Parathyroid adenoma (tissue), 2 donors: ENCODE measurements at regions not wholly inside any gene's neighbourhood (a gene's known extent, or its start where the extent isn't known, plus 50 kb on each side); places are given as distances from the start of the nearest gene placed in this dataset.
A peak's percentile ranks its signal among the peaks of the same experiment; 100 is the strongest.
"Not testable (repeated sequence)": the region's sequence is repeated elsewhere in the genome, so short reads cannot be mapped to it uniquely, and the experiment has no call there.

Experiments used
- H2AFZ ChIP-seq: fragments of 300-600 bp; sonication (generic); one replicate; pipeline ENCODE4 v1.7.0; 2017; ENCODE audit warnings: antibody characterized with exemption, mild to moderate bottlenecking
- H3K27ac ChIP-seq: fragments of 300-600 bp; sonication (generic); one replicate; pipeline ENCODE4 v1.7.0; 2017
- H3K27me3 ChIP-seq: fragments of 300-600 bp; sonication (generic); one replicate; pipeline ENCODE4 v1.7.0; 2017; ENCODE audit warnings: low read length; ENCODE audit not compliant: control insufficient read depth, insufficient read depth
- H3K36me3 ChIP-seq: fragments of 300-600 bp; sonication (generic); one replicate; pipeline ENCODE4 v1.7.0; 2017; ENCODE audit warnings: low read length; ENCODE audit not compliant: control insufficient read depth, insufficient read depth
- H3K4me1 ChIP-seq: fragments of 300-600 bp; sonication (generic); one replicate; pipeline ENCODE4 v1.7.0; 2017; ENCODE audit warnings: control low read depth
- H3K4me2 ChIP-seq: fragments of 300-600 bp; sonication (generic); one replicate; pipeline ENCODE4 v1.7.0; 2017; ENCODE audit warnings: low read length
- H3K4me3 ChIP-seq: fragments of 300-600 bp; sonication (generic); one replicate; pipeline ENCODE4 v1.7.0; 2017; ENCODE audit warnings: low read depth, low read length
- H3K79me2 ChIP-seq: fragments of 300-600 bp; sonication (generic); one replicate; pipeline ENCODE4 v1.7.0; 2017; ENCODE audit warnings: control low read depth
- H3K9ac ChIP-seq: fragments of 300-600 bp; sonication (generic); one replicate; pipeline ENCODE4 v1.7.0; 2017; ENCODE audit warnings: mild to moderate bottlenecking
- H3K9me3 ChIP-seq: fragments of 300-600 bp; sonication (generic); one replicate; pipeline ENCODE4 v1.7.0; 2017; ENCODE audit warnings: low read length; ENCODE audit not compliant: control insufficient read depth
- TF ChIP-seq, protein P1 (sequence below): fragments of 300-600 bp; sonication (generic); IDR thresholded peaks from one replicate; pipeline ENCODE4 v1.7.0; 2017; ENCODE audit warnings: antibody characterized with exemption, mild to moderate bottlenecking
- donor health status: primary hyperparathyroidism.

DNA sequence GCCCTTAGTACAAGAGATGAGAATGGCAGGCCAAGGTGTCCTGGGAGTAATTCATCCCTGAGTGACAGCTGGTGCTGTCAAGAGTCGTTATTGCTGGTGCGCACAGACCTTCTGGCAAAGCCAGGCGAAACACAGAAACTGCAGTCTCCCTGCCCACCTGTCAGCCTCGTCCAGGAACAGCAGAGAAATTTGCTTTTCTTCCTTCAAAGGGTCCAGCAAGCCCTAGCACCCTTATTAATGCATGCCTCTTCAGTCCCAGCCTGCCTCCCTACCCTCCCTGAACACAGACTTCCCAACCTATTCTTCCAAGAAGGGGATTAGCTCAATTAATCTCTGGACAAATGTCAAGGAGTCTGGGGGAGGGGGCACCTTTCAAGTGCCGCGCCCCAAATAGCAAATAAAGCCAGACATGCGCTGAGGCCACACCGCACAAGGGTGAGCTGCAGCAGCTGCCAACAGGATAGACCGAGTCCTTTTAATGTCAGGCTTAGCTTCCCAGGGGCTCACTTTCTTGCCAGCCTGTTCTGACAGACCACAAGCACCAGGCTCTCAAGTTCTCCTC lies 250.7 kb upstream of the RASGEF1B start:
- Histone ChIP-seq H2AFZ (no peak overlapping the region), H3K79me2 (no peaks in the 10 kb centered on the region), H3K9ac (no peak overlapping the region), H3K4me1 (no peaks in the 10 kb centered on the region), H3K27ac (no peak overlapping the region), H3K36me3 (no peaks in the 10 kb centered on the region), H3K27me3 (no peaks in the 10 kb centered on the region), H3K9me3 (no peaks in the 10 kb centered on the region), H3K4me2 (no peak overlapping the region), H3K4me3 (no peak overlapping the region)
- TF ChIP-seq, protein P1, sequence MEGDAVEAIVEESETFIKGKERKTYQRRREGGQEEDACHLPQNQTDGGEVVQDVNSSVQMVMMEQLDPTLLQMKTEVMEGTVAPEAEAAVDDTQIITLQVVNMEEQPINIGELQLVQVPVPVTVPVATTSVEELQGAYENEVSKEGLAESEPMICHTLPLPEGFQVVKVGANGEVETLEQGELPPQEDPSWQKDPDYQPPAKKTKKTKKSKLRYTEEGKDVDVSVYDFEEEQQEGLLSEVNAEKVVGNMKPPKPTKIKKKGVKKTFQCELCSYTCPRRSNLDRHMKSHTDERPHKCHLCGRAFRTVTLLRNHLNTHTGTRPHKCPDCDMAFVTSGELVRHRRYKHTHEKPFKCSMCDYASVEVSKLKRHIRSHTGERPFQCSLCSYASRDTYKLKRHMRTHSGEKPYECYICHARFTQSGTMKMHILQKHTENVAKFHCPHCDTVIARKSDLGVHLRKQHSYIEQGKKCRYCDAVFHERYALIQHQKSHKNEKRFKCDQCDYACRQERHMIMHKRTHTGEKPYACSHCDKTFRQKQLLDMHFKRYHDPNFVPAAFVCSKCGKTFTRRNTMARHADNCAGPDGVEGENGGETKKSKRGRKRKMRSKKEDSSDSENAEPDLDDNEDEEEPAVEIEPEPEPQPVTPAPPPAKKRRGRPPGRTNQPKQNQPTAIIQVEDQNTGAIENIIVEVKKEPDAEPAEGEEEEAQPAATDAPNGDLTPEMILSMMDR = no peak

DNA sequence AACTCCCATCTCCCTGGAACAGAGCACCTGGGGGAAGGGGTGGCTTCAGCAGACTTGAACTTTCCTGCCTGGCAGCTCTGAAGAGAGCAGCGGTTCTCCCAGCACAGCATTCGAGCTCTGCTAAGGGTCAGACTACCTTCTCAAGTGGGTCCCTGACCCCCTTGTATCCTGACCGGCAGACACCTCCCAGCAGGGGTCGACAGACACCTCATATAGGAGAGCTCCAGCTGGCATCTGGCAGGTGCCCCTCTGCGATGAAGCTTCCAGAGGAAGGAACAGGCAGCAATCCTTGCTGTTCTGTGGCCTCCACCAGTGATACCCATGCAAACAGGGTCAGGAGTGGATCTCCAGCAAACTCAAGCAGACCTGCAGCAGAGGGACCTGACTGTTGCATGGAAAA lies 244.1 kb upstream of the RASGEF1B start:
- Histone ChIP-seq H3K4me2 (no peak overlapping the region), H3K4me3 (no peak overlapping the region), H3K9ac (no peak overlapping the region), H3K9me3 (no peaks in the 10 kb centered on the region), H2AFZ (peak overlapping the region; percentile 60), H3K27ac (no peak overlapping the region), H3K27me3 (no peaks in the 10 kb centered on the region), H3K79me2 (no peaks in the 10 kb centered on the region), H3K4me1 (no peaks in the 10 kb centered on the region), H3K36me3 (no peaks in the 10 kb centered on the region)
- TF ChIP-seq, protein P1 = no peak

DNA sequence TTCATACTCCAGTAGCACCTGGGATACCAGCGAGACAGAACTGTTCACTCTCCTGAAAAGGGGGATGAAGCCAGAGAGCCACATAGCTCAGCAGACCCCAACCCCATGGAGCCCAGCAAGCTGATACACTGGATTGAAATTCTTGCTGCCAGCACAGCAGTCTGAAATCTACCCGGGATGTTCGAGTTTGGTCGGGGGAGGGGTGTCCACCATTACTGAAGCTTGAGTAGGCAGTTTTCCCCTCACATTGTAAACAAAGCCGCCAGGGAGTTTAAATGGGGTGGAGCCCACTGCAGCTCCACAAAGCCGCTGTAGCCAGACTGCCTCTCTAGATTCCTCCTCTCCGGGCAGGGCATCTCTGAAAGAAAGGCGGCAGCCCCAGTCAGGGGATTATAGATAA lies 243.7 kb upstream of the RASGEF1B start:
- not testable (repeated sequence) for H3K4me3 ChIP-seq, H3K4me1 ChIP-seq, H3K9ac ChIP-seq, H3K27ac ChIP-seq, H3K4me2 ChIP-seq, H3K27me3 ChIP-seq, H3K36me3 ChIP-seq, H3K9me3 ChIP-seq, H3K79me2 ChIP-seq
- peak overlapping the region; percentile 60 for H2AFZ ChIP-seq

DNA sequence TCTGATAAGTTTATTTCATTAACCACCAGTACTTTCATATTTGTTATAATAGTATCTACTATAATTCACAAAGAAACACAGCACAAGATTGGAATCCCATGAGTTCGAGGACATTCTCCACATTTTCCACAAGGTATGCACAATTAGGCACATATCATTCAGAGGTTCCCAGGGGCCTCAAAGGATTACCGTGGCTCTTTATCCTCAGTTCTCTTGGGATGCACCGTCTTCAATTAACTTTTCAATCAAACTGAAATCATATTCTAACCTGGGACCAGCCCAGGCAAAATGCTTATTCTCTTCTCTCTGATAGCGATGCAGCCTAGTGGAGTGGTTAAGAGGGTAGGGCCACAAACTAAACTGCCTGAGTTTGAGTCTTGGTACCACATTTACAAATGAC lies 242.6 kb upstream of the RASGEF1B start:
- no peak overlapping the region for H3K9ac ChIP-seq
- no peak overlapping the region for H3K4me2 ChIP-seq
- no peaks in the 10 kb centered on the region for H3K27me3 ChIP-seq
- H2AFZ ChIP-seq = no peak overlapping the region
- H3K27ac ChIP-seq = no peak overlapping the region
- TF ChIP-seq, protein P1 = no peak
- H3K9me3 ChIP-seq = no peaks in the 10 kb centered on the region
- H3K4me3 ChIP-seq = no peak overlapping the region
- H3K79me2 ChIP-seq = no peaks in the 10 kb centered on the region
- no peaks in the 10 kb centered on the region for H3K4me1 ChIP-seq
- no peaks in the 10 kb centered on the region for H3K36me3 ChIP-seq

DNA sequence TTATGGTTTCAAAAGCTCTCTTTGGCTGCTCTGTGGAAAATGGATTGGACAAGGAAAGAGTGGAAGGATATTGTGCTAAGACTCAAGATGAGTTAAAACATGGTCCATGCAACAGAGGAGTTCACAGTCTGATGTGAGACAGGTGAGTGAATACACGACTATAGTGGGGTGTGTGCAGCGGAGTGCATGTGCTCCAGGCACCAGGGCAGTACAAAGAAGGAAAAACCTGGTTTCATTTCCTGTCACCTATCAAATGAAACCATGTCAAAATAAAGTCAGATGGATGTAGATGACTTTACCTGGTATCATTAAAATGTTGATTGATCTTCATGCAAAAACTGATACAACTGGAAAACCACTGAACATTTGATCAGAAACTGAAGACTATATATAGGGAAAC lies 241.0 kb upstream of the RASGEF1B start:
- TF ChIP-seq, protein P1 = no peak
- no peaks in the 10 kb centered on the region for H3K9me3 ChIP-seq

More for the DNA sequence above, 241.0 kb upstream of the RASGEF1B start:
- no peaks in the 10 kb centered on the region for H3K36me3 ChIP-seq
- no peak overlapping the region for H3K27ac ChIP-seq
- no peak overlapping the region for H3K4me3 ChIP-seq
- no peak overlapping the region for H2AFZ ChIP-seq
- H3K4me2 ChIP-seq = no peak overlapping the region
- no peak overlapping the region for H3K9ac ChIP-seq
- no peaks in the 10 kb centered on the region for H3K79me2 ChIP-seq
- H3K27me3 ChIP-seq = no peaks in the 10 kb centered on the region
- H3K4me1 ChIP-seq = no peaks in the 10 kb centered on the region
